ENCODE measurements at regions not wholly inside any gene's neighbourhood (a gene's known extent, or its start where the extent isn't known, plus 50 kb on each side); places are given as distances from the start of the nearest gene placed in this dataset.
"Not testable (repeated sequence)": the region's sequence is repeated elsewhere in the genome, so short reads cannot be mapped to it uniquely, and the experiment has no call there.

- no peak for DNase-seq (ENCODE audit: low spot score)
Measured at GRCh38 chr12:46087916-46088439, 97.6 kb upstream of the SCAF11 start.

GRCh38 chr12:46084666-46085631 is 94.6 kb upstream of the SCAF11 start:
- no peak for DNase-seq (ENCODE audit: low spot score)

GRCh38 chr12:46082490-46083200 is 92.3 kb upstream of the SCAF11 start:
- DNase-seq (ENCODE audit: low spot score), result no peak

- no peak for DNase-seq (ENCODE audit: low spot score)
Measured at GRCh38 chr12:46073321-46073720, 82.9 kb upstream of the SCAF11 start.

GRCh38 chr12:46071769-46072624 is 81.6 kb upstream of the SCAF11 start:
- DNase-seq (ENCODE audit: low spot score), result peak; percentile 57

- DNase-seq (ENCODE audit: low spot score), result no peak
Measured at GRCh38 chr12:46071335-46071734, 81.0 kb upstream of the SCAF11 start.

- DNase-seq (ENCODE audit: low spot score), result no peak
Measured at GRCh38 chr12:46067094-46067493, 76.7 kb upstream of the SCAF11 start.

GRCh38 chr12:46065412-46066166 is 75.2 kb upstream of the SCAF11 start:
- DNase-seq (ENCODE audit: low spot score), result no peak

GRCh38 chr12:46064548-46064947 is 74.2 kb upstream of the SCAF11 start:
- DNase-seq (ENCODE audit: low spot score), result no peak

GRCh38 chr12:46058697-46059096 is 68.3 kb upstream of the SCAF11 start:
- not testable (repeated sequence) for DNase-seq (ENCODE audit: low spot score)

- no peak for DNase-seq (ENCODE audit: low spot score)
Measured at GRCh38 chr12:46050805-46051204, 60.4 kb upstream of the SCAF11 start.

GRCh38 chr12:46049665-46050064 is 59.3 kb upstream of the SCAF11 start:
- no peak for DNase-seq (ENCODE audit: low spot score)

GRCh38 chr12:46046436-46046835 is 56.1 kb upstream of the SCAF11 start:
- DNase-seq (ENCODE audit: low spot score), result no peak

GRCh38 chr12:46043972-46044520 is 53.7 kb upstream of the SCAF11 start:
- no peak for DNase-seq (ENCODE audit: low spot score)

All from HuH-7 (cell line).